Tongue (tissue), 2 donors: ENCODE measurements at regions not wholly inside any gene's neighbourhood (a gene's known extent, or its start where the extent isn't known, plus 50 kb on each side); places are given as distances from the start of the nearest gene placed in this dataset. TPM values are rescaled to one million over a fixed set of nuclear protein-coding genes. Genes with fewer than 3 reads are reported as not detected.
"Not testable (repeated sequence)": the region's sequence is repeated elsewhere in the genome, so short reads cannot be mapped to it uniquely, and the experiment has no call there.

Experiments
- DNase-seq: peaks from one replicate; pipeline ENCODE4 v3.0.0-alpha.2; 2015
- small RNA-seq: library from RNA; depleted of rRNA; stranded (forward); fragments of <200 nt; gene quantifications from one replicate; pipeline ENCODE3, GENCODE V24; 2014; ENCODE audit warnings: low replicate concordance

DNA sequence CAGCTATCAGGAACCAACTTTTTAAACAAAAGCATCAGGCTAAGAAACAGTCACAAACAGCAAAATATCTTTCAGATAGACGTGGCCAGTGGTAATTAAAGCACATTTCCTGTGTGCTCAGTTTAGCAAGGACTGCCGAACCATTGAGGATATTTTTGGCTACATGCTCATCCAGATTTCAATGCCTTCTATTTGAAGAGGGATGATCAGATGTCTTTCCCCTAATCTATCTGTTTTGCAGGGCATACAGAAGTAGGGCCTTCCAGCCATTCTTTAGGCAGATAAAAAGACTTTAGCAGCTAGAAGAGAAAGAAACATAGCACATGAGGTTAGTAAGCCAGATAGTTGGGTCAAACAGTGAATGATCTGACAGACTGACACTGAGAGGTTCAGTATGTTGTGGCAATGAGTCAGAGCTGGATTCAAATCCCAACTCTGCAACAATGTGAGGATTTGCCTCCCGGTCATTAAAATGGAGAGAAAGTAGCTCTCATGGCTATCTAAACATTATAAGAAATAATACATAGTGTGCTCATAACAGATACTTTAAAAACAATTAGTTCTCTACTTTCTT is 100.0 kb upstream of the PRKG2 start:
- no peak for DNase-seq

GRCh38 chr4:81314196-81314896 is 99.3 kb upstream of the PRKG2 start:
- peak; percentile 88 for DNase-seq

DNA sequence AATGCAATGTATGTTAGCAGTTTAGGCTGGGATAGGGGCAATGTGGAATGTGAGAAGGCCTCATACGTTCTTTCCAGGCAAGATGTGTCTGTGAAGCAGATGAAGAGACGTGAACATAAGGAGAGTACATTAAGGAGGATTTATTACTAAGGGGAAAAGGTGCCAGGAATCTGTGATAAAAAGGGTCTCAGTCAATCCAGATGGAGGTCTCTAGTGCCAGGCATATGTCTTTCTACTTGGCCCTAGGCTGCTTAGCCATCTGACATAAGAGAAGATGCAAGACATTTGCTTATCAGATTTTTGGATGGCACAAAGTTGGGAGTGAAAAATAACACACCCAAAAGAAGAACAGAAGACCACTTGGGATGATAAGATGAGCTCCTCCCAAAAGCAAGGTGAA is 93.0 kb upstream of the PRKG2 start:
- DNase-seq: no peak

DNA sequence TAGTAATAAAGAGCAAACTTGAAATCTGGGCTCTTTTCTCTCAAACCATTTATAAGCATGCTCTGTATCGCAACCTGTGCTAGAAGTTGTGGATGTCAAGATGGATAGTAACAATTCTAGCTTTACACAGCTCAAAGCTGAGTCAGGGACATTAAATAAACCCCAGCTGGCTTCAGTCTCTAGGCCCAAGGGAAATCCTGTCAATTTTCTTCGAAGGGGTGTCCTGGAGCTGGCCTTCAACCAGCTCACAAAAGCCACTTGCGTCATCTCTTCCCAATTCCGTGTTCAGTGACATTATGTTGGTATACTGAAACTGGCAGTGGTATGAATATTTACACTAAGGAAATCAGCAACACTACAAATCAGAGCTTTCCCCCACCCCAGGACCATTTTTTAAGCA is 89.8 kb upstream of the PRKG2 start:
- no peak for DNase-seq

DNA sequence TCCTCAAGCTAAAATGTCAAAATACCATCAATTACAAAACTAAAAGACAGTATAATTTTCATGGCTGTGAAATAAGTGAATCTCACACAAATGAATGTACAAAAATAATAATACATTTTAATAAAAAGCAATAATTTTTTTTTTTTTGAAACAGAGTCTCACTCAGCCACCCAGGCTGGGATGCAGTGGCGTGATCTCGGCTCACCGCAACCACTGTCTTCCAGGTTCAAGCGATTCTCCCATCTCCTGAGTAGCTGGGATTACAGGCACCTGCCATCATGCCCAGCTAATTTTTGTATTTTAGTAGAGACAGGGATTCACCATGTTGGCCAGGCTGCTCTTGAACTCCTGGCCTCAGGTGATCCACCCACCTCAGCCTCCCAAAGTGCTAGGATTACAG is 85.3 kb upstream of the PRKG2 start:
- DNase-seq: not testable (repeated sequence)

DNA sequence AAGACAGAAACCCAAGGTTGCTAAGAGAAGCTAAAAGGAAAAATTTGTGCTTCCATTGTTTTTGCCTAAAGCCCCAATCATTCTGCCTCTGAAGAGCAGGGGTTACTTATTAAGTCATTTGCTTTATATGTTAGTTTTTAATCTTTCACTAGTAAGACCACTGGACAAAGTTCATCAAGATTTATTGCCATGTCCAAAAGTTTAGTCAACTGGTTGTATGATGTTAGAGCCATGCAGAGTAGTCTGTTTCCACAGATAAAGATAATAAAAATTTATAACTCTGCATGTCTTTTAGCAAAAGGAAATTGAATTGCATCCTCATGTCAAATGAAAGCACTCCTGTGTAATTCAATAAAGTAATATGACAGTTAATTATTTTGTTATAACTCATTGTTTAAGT is 75.8 kb upstream of the PRKG2 start:
- no peak for DNase-seq

DNA sequence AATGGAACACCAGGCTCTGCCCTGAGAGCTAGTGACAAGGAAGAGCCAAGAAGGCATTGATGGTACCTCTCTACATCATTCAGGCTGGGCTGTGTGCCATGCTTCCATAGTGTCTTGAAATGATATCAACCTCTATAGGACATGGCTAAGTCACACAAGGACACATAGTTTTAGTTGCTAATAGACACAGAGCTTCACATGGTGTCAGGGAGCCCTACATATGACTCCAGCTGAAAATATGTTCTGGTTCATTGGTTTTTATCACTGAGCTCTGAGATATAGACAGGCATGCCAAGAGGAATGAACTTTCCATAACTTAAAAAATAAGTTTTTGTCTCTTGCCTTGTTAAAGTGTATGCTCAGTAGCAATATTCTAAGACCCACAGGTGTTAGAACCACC is 72.1 kb upstream of the PRKG2 start:
- DNase-seq: no peak

DNA sequence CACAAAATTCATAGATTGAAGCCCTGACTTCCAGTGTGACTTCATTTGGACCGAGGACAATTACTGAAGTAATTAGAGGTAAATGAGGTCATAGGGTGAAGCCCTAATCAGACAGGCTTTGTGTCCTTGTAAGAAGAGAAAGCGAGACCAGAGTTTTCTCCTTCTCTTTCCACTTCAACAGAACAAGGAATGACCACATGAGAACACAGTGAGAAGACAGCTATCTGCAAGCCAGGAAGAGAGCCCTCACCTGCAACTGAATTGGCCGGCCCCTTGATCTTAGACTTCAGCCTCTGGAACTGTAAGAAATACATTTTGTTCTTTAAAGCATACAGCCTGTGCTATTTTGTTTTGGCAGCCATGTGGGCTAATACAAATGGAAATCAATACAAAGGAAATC is 67.1 kb upstream of the PRKG2 start:
- no peak for DNase-seq

DNA sequence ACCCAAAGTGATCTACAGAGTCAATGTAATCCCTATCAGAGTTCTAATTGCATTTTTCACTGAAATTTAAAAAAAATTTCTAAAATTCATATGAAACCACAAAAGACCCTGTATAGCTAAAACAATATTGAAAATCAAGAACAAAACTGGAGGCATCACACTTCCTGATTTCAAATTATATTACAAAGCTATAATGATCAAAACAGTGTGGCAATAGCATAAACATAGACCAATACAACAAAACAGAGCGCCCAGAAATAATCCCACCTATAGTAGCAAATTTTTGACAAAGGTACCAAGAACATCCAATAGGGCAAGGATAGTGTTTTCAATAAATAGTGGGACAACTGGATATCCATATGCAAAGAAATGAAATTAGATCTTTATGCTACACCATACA is 59.4 kb upstream of the PRKG2 start:
- DNase-seq: no peak

- no peak for DNase-seq
These were observed 57.6 kb upstream of the PRKG2 start for GRCh38 chr4:81272671-81273070.

Small RNA genes in the stretch of these regions (small RNA-seq; reads per million reads assigned to genes)
- not detected for gene RNU5A-2P
